Thyroid gland (tissue), 4 donors: ENCODE measurements at regions not wholly inside any gene's neighbourhood (a gene's known extent, or its start where the extent isn't known, plus 50 kb on each side); places are given as distances from the start of the nearest gene placed in this dataset.

Experiments used
- DNase-seq, 2 donors: peaks; one replicate each; pipeline ENCODE4 v3.0.0-alpha.2; 2019
- H3K27ac ChIP-seq, 3 donors: fragments of 200-600 bp; sonication (generic); 1 replicate in 2 of 3; 2 replicates in 1 of 3; pipeline ENCODE4 v1.5.1; 2016 to 2019; ENCODE audit warnings: mild to moderate bottlenecking in 1 of 3, moderate library complexity in 1 of 3
- H3K27me3 ChIP-seq: fragments of 200-600 bp; sonication (generic); one replicate; pipeline ENCODE4 v1.5.1; 2019
- H3K36me3 ChIP-seq, 2 donors: fragments of 200-600 bp; sonication (generic); one replicate each; pipeline ENCODE4 v1.5.1; 2016 to 2019
- H3K4me1 ChIP-seq, 2 donors: fragments of 200-600 bp; sonication (generic); one replicate each; pipeline ENCODE4 v1.5.1; 2017 to 2019
- H3K4me3 ChIP-seq, 3 donors: fragments of 200-600 bp; sonication (generic); replicated peaks in 1 of 3; 1 replicate in 2 of 3; 2 replicates in 1 of 3; pipeline ENCODE4 v1.5.1; 2016; ENCODE audit warnings: mild to moderate bottlenecking in 1 of 3
- H3K9me3 ChIP-seq: fragments of 200-600 bp; sonication (generic); one replicate; pipeline ENCODE4 v1.5.1; 2017
- POLR2A ChIP-seq, 2 donors: fragments of 450-650 bp; IDR thresholded peaks; one replicate each; pipeline ENCODE4 v1.6.1; 2017; ENCODE audit warnings: antibody characterized with exemption in 2 of 2, mild to moderate bottlenecking in 2 of 2, moderate library complexity in 1 of 2
- WGBS, 2 donors: methylation state at CpG; one replicate each; pipeline ENCODE4 v1.1.5; 2017; 5-methylcytosine and 5-hydroxymethylcytosine counted together
- intact Hi-C: fragments of 100-400 bp; cut with DNase I; formaldehyde crosslinking; loops from one replicate; pipeline ENCODE4 v1.15.1; 2023
- TF ChIP-seq, protein P1 (sequence below), 6 experiments: fragments of 200-600 bp in 3 of 6; fragments of 450-650 bp in 3 of 6; sonication (generic) in 3 of 6; IDR thresholded peaks; one replicate each; pipeline ENCODE4 v1.5.1; 2016 to 2019; ENCODE audit warnings: antibody characterized with exemption in 6 of 6, mild to moderate bottlenecking in 2 of 6, inconsistent platforms in 1 of 6, moderate library complexity in 1 of 6

DNA sequence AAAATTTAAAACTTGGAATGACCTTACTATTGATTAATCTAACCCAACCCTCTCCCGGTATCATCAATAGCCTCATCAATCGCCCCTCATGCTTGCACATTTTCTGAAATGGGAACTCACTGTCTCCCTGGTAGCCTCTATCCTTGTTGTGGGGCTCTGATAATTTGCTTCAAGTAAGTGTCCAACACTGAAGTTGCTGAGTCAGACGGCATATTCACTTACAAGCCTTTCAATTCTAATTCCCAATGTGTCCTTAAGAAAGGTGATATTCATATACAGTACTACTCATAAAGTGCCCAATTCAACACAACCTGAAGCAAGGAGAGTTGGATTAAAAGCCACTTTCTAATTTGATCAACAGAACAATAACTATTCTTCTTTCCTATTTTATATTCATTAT is 1146.1 kb upstream of the TMEM132C start:
- TF ChIP-seq, protein P1, sequence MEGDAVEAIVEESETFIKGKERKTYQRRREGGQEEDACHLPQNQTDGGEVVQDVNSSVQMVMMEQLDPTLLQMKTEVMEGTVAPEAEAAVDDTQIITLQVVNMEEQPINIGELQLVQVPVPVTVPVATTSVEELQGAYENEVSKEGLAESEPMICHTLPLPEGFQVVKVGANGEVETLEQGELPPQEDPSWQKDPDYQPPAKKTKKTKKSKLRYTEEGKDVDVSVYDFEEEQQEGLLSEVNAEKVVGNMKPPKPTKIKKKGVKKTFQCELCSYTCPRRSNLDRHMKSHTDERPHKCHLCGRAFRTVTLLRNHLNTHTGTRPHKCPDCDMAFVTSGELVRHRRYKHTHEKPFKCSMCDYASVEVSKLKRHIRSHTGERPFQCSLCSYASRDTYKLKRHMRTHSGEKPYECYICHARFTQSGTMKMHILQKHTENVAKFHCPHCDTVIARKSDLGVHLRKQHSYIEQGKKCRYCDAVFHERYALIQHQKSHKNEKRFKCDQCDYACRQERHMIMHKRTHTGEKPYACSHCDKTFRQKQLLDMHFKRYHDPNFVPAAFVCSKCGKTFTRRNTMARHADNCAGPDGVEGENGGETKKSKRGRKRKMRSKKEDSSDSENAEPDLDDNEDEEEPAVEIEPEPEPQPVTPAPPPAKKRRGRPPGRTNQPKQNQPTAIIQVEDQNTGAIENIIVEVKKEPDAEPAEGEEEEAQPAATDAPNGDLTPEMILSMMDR (IDR thresholded peaks at IDR 0.05), result no peak
- TF ChIP-seq POLR2A (IDR thresholded peaks at IDR 0.05), result no peak
- intact Hi-C loops, result no loop called here

DNA sequence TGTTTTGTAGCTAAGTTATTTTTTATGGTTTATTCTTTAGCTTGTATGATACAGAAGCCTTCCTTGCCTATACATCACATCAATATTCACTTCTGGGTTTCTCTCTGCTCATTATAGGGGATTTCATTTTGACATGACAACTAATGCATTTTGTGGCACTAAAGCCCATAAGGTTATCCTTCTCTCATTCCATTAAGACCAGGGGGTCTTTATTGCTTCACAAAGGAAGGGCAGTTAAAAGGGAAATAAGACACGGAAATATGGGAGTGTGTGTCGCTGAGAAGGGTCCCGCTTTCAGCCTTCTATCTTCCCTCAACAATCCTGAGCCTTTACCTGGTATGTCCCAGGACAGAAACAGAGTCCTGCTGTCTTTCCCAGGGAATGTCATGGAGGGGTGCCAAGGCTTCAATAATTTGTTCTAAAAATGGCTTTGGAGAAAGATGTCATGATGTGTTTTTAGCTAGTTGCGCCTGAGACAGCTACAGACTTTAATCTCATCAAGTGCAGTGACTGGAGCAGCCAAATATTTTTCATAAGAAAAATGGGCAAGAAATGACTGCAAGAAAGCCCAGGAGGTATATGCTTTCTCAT is 1145.4 kb upstream of the TMEM132C start:
- 80 to 84% methylated on average over 4 of the region's 4 CpGs for WGBS, 2 donors
- no peaks in the 10 kb centered on the region for H3K9me3 ChIP-seq
- H3K36me3 ChIP-seq, result no peaks in the 10 kb centered on the region
- intact Hi-C loops, result no loop called here
- H3K4me1 ChIP-seq, result no peaks in the 10 kb centered on the region
- H3K27me3 ChIP-seq, result no peaks in the 10 kb centered on the region
- no peak for DNase-seq
- H3K4me3 ChIP-seq, result no peak overlapping the region
- H3K27ac ChIP-seq, result no peak overlapping the region
- TF ChIP-seq, protein P1 (IDR thresholded peaks at IDR 0.05), result no peak
- TF ChIP-seq POLR2A (IDR thresholded peaks at IDR 0.05), result no peak

More for the DNA sequence above, 1146.1 kb upstream of the TMEM132C start:
- no peaks in the 10 kb centered on the region for H3K27me3 ChIP-seq
- H3K4me3 ChIP-seq, result no peak overlapping the region
- DNase-seq, result no peak
- WGBS, 2 donors, result 87 to 89% methylated on average over 3 of the region's 3 CpGs
- no peaks in the 10 kb centered on the region for H3K4me1 ChIP-seq
- no peak overlapping the region for H3K27ac ChIP-seq
- H3K9me3 ChIP-seq, result no peaks in the 10 kb centered on the region
- no peaks in the 10 kb centered on the region for H3K36me3 ChIP-seq

DNA sequence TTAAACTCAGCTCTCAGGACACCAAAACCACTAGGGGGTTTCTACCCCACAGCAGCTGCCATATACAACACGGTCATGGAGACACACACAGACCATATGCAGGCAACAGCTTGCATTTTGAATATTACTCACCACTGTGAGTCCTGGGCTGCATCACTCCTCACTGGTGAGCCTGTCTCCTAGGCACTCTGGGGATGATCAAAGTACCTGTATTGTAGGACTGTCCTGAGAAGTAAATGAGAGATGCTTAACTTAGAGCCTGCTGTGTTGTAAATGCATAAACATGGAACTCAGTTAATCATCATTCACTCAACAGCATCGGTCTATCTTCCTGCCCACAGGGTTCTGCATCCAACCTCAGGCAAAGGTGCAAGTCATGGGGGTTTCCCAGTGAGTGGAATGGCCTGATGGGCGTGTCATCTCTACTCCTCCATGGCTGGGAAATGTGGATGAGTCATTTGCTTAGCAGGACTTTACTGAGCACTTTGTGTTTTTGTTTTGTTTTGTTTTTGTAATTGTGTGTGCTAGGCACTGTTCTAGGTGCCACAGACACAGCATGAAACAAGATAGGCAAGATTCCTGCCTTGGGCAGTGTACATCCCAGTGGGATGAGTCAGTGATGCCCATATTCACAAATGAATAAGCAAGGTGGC is 1141.2 kb upstream of the TMEM132C start:
- Histone ChIP-seq H3K9me3 (no peaks in the 10 kb centered on the region), H3K36me3 (no peaks in the 10 kb centered on the region), H3K4me1 (no peaks in the 10 kb centered on the region), H3K27me3 (no peaks in the 10 kb centered on the region), H3K4me3 (no peak overlapping the region), H3K27ac (no peak overlapping the region)
- TF ChIP-seq POLR2A (IDR thresholded peaks at IDR 0.05), result no peak
- TF ChIP-seq, protein P1 (IDR thresholded peaks at IDR 0.05), result no peak
- intact Hi-C loops, result no loop called here
- 77% methylated on average over 3 of the region's 3 CpGs for WGBS, 2 donors
- DNase-seq, result no peak

DNA sequence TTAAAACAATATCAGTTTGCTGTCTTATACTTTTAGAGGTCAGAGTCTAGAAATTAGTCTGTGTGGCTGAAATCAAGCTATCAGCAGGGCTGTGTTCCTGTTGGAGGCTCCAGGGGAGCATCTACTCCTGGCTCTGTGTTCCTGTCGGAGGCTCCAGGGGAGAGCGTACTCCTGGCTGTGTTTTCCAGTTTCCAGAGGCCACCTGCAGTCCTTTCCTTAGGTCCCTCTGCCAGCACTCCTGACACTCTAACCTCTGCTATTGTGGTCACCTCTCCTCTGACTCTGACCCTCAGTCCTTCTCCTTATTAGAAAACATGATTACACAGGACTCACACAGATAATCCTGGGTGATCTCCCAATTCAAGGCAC is 1140.7 kb upstream of the TMEM132C start:
- WGBS, 2 donors, result 83 to 87% methylated on average over 2 of the region's 2 CpGs
- Histone ChIP-seq H3K36me3 (no peaks in the 10 kb centered on the region), H3K27ac (no peak overlapping the region), H3K4me3 (no peak overlapping the region), H3K27me3 (no peaks in the 10 kb centered on the region), H3K4me1 (no peaks in the 10 kb centered on the region), H3K9me3 (no peaks in the 10 kb centered on the region)
- intact Hi-C loops, result no loop called here
- TF ChIP-seq, protein P1 (IDR thresholded peaks at IDR 0.05), result no peak
- TF ChIP-seq POLR2A (IDR thresholded peaks at IDR 0.05), result no peak
- DNase-seq, result no peak

DNA sequence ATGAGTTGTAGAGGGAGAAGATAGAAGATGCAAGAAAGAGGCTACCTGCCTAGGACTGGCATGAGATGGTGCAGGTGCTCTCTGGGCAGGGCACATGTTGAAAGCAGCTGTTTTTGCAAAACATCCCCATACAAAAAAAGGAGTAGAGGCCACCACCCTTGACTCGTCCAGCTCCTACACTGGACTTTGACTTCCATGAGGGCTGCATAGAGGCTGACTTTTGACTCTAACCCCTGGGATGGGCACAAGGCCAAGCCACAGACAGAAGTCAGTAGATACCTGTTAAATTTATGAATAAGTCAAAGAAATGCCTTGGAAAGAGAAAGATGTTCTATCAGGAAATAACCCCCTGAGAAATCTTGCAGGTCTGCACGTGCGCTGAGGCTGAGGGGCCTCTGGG is 1139.1 kb upstream of the TMEM132C start:
- no peaks in the 10 kb centered on the region for H3K4me1 ChIP-seq
- DNase-seq, result no peak
- no peak overlapping the region for H3K27ac ChIP-seq
- no peaks in the 10 kb centered on the region for H3K9me3 ChIP-seq
- intact Hi-C loops, result no loop called here
- H3K27me3 ChIP-seq, result no peaks in the 10 kb centered on the region
- WGBS, 2 donors, result 84 to 90% methylated on average over 3 of the region's 3 CpGs
- H3K4me3 ChIP-seq, result no peak overlapping the region
- no peak for TF ChIP-seq POLR2A (IDR thresholded peaks at IDR 0.05)
- TF ChIP-seq, protein P1 (IDR thresholded peaks at IDR 0.05), result no peak
- H3K36me3 ChIP-seq, result no peaks in the 10 kb centered on the region
